HEK293T (cell line): ENCODE measurements at regions not wholly inside any gene's neighbourhood (a gene's known extent, or its start where the extent isn't known, plus 50 kb on each side); places are given as distances from the start of the nearest gene placed in this dataset.

Source experiments
- BHLHE40 ChIP-seq: fragments of 450-650 bp; IDR thresholded peaks from 2 replicates; pipeline ENCODE4 v1.6.1; 2016; ENCODE audit warnings: mild to moderate bottlenecking, moderate library complexity, borderline replicate concordance
- CTBP1 ChIP-seq: fragments of 450-650 bp; IDR thresholded peaks from 2 replicates; pipeline ENCODE4 v1.6.1; 2016; ENCODE audit warnings: borderline replicate concordance
- FOXA1 ChIP-seq: fragments of 450-650 bp; IDR thresholded peaks from 2 replicates; pipeline ENCODE4 v1.6.1; 2016; ENCODE audit warnings: mild to moderate bottlenecking
- LEF1 ChIP-seq: fragments of 450-650 bp; IDR thresholded peaks from 2 replicates; pipeline ENCODE4 v1.6.1; 2017; ENCODE audit warnings: mild to moderate bottlenecking, borderline replicate concordance
- NFRKB ChIP-seq: fragments of 450-650 bp; IDR thresholded peaks from 2 replicates; pipeline ENCODE4 v1.6.1; 2016; ENCODE audit warnings: mild to moderate bottlenecking, moderate library complexity
- PKNOX1 ChIP-seq: fragments of 450-650 bp; IDR thresholded peaks from 2 replicates; pipeline ENCODE4 v1.6.1; 2016
- SP1 ChIP-seq: fragments of 450-650 bp; IDR thresholded peaks from 2 replicates; pipeline ENCODE4 v1.6.1; 2017
- SUZ12 ChIP-seq: fragments of 450-650 bp; IDR thresholded peaks from 2 replicates; pipeline ENCODE4 v1.6.1; 2016; ENCODE audit warnings: mild to moderate bottlenecking

GRCh38 chr5:68027519-68027918, 188.0 kb upstream of the PIK3R1 start:
- TF ChIP-seq BHLHE40, result no peak
- TF ChIP-seq CTBP1, result no peak
- TF ChIP-seq PKNOX1, result no peak
- TF ChIP-seq SP1, result no peak
- TF ChIP-seq NFRKB, result no peak
- no peak for TF ChIP-seq LEF1
- no peak for TF ChIP-seq SUZ12
- no peak for TF ChIP-seq FOXA1
